Activated naive CD8-positive, alpha-beta T cell treated with anti-CD3 and anti-CD28 coated beads, Interleukin-2, amount 10 ng/mL, durations not matched to agents 7 days and 5 days (primary cell): ENCODE measurements at regions not wholly inside any gene's neighbourhood (a gene's known extent, or its start where the extent isn't known, plus 50 kb on each side); places are given as distances from the start of the nearest gene placed in this dataset.

ENCODE experiments used
- ATAC-seq: fragments of 150-1000 bp; cut with Tn5 transposase; one replicate; pipeline ENCODE4 v1.10.0; 2021; ENCODE audit warnings: low read depth, moderate library complexity
- POLR2A ChIA-PET: fragments of 350-600 bp; sonication (Branson Sonifier 250); formaldehyde crosslinking; loops from one replicate; lab custom pipeline; 2021; ENCODE audit warnings: antibody characterized with exemption; lab: Charles Lee
- DNase-seq: peaks from one replicate; pipeline ENCODE4 v3.0.0; 2021
- H3K27ac Mint-ChIP-seq: one replicate; pipeline ENCODE4 v1.8.0; 2022; ENCODE audit warnings: mild to moderate bottlenecking, mixed read lengths
- H3K27me3 Mint-ChIP-seq: one replicate; pipeline ENCODE4 v1.8.0; 2022; ENCODE audit warnings: mild to moderate bottlenecking, moderate library complexity, mixed read lengths
- H3K36me3 Mint-ChIP-seq: one replicate; pipeline ENCODE4 v1.8.0; 2021; ENCODE audit warnings: mild to moderate bottlenecking, mixed read lengths
- H3K4me1 Mint-ChIP-seq: one replicate; pipeline ENCODE4 v1.8.0; 2021; ENCODE audit warnings: mixed read lengths
- H3K4me3 Mint-ChIP-seq: one replicate; pipeline ENCODE4 v1.8.0; 2022; ENCODE audit warnings: mild to moderate bottlenecking, moderate library complexity, mixed read lengths
- H3K9me3 Mint-ChIP-seq: one replicate; pipeline ENCODE4 v1.8.0; 2021; ENCODE audit warnings: mixed read lengths

GRCh38 chr1:87165177-87165576 is 163.5 kb upstream of the LMO4 start:
- Mint-ChIP-seq H3K9me3 (no peaks in the 10 kb centered on the region), H3K4me1 (no peaks in the 10 kb centered on the region), H3K36me3 (no peaks in the 10 kb centered on the region), H3K4me3 (no peak overlapping the region), H3K27ac (no peak overlapping the region), H3K27me3 (peaks cover 15% of the 10 kb centered on the region)
- ATAC-seq (no peak), DNase-seq (no peak)
- POLR2A ChIA-PET, result no interaction called here

GRCh38 chr1:87167157-87167789 is 161.4 kb upstream of the LMO4 start:
- Mint-ChIP-seq H3K27ac (no peak overlapping the region), H3K36me3 (no peaks in the 10 kb centered on the region), H3K9me3 (no peaks in the 10 kb centered on the region), H3K4me3 (no peak overlapping the region), H3K4me1 (no peaks in the 10 kb centered on the region), H3K27me3 (peaks cover 17% of the 10 kb centered on the region)
- ATAC-seq (no peak), DNase-seq (no peak)
- POLR2A ChIA-PET, result no interaction called here

GRCh38 chr1:87167848-87168525 is 160.7 kb upstream of the LMO4 start:
- peaks cover 16% of the 10 kb centered on the region for H3K27me3 Mint-ChIP-seq
- POLR2A ChIA-PET, result no interaction called here
- no peak overlapping the region for H3K4me3 Mint-ChIP-seq

GRCh38 chr1:87169263-87169910 is 159.3 kb upstream of the LMO4 start:
- Mint-ChIP-seq H3K4me3 (no peak overlapping the region), H3K4me1 (no peaks in the 10 kb centered on the region), H3K27me3 (peaks cover 15% of the 10 kb centered on the region), H3K36me3 (no peaks in the 10 kb centered on the region), H3K27ac (no peak overlapping the region), H3K9me3 (no peaks in the 10 kb centered on the region)
- POLR2A ChIA-PET, result no interaction called here
- DNase-seq (no peak), ATAC-seq (no peak)

More at GRCh38 chr1:87167848-87168525, 160.7 kb upstream of the LMO4 start:
- Mint-ChIP-seq H3K4me1 (no peaks in the 10 kb centered on the region), H3K36me3 (no peaks in the 10 kb centered on the region), H3K9me3 (no peaks in the 10 kb centered on the region), H3K27ac (no peak overlapping the region)
- ATAC-seq (no peak), DNase-seq (no peak)

- no peaks in the 10 kb centered on the region for H3K36me3 Mint-ChIP-seq
- H3K27ac Mint-ChIP-seq, result no peak overlapping the region
- no peak for ATAC-seq
- H3K27me3 Mint-ChIP-seq, result peaks cover 13% of the 10 kb centered on the region
- DNase-seq, result no peak
- POLR2A ChIA-PET, result no interaction called here
- H3K4me3 Mint-ChIP-seq, result no peak overlapping the region
- H3K9me3 Mint-ChIP-seq, result no peaks in the 10 kb centered on the region
- H3K4me1 Mint-ChIP-seq, result no peaks in the 10 kb centered on the region
These were observed 158.5 kb upstream of the LMO4 start for GRCh38 chr1:87170157-87170556.

GRCh38 chr1:87170931-87171598 is 157.6 kb upstream of the LMO4 start:
- Mint-ChIP-seq H3K4me1 (no peaks in the 10 kb centered on the region), H3K36me3 (no peaks in the 10 kb centered on the region), H3K27me3 (peaks cover 13% of the 10 kb centered on the region), H3K9me3 (no peaks in the 10 kb centered on the region), H3K27ac (no peak overlapping the region), H3K4me3 (no peak overlapping the region)
- ATAC-seq (no peak), DNase-seq (no peak)
- POLR2A ChIA-PET, result no interaction called here

- DNase-seq (no peak), ATAC-seq (no peak)
- Mint-ChIP-seq H3K4me3 (no peak overlapping the region), H3K36me3 (no peaks in the 10 kb centered on the region), H3K4me1 (no peaks in the 10 kb centered on the region), H3K27me3 (peaks cover 8% of the 10 kb centered on the region), H3K27ac (no peak overlapping the region), H3K9me3 (no peaks in the 10 kb centered on the region)
- POLR2A ChIA-PET, result no interaction called here
These were observed 155.4 kb upstream of the LMO4 start for GRCh38 chr1:87173231-87173630.

GRCh38 chr1:87174724-87175245 is 153.9 kb upstream of the LMO4 start:
- no peak for DNase-seq
- no peak for ATAC-seq
- H3K4me1 Mint-ChIP-seq, result no peaks in the 10 kb centered on the region
- H3K27ac Mint-ChIP-seq, result no peak overlapping the region
- H3K9me3 Mint-ChIP-seq, result no peaks in the 10 kb centered on the region
- POLR2A ChIA-PET, result no interaction called here
- no peaks in the 10 kb centered on the region for H3K36me3 Mint-ChIP-seq
- H3K27me3 Mint-ChIP-seq, result peaks cover 8% of the 10 kb centered on the region
- no peak overlapping the region for H3K4me3 Mint-ChIP-seq

GRCh38 chr1:87176087-87176486 is 152.6 kb upstream of the LMO4 start:
- POLR2A ChIA-PET, result no interaction called here
- Mint-ChIP-seq H3K27ac (no peak overlapping the region), H3K4me1 (no peaks in the 10 kb centered on the region), H3K36me3 (no peaks in the 10 kb centered on the region), H3K9me3 (no peaks in the 10 kb centered on the region), H3K27me3 (peaks cover 12% of the 10 kb centered on the region), H3K4me3 (no peak overlapping the region)
- DNase-seq, result no peak
- no peak for ATAC-seq

GRCh38 chr1:87176514-87176913 is 152.2 kb upstream of the LMO4 start:
- H3K9me3 Mint-ChIP-seq, result no peaks in the 10 kb centered on the region
- H3K27ac Mint-ChIP-seq, result no peak overlapping the region
- no peak for DNase-seq
- ATAC-seq, result no peak
- no peaks in the 10 kb centered on the region for H3K4me1 Mint-ChIP-seq
- peaks cover 10% of the 10 kb centered on the region for H3K27me3 Mint-ChIP-seq
- POLR2A ChIA-PET, result no interaction called here
- H3K36me3 Mint-ChIP-seq, result no peaks in the 10 kb centered on the region
- H3K4me3 Mint-ChIP-seq, result no peak overlapping the region

- Mint-ChIP-seq H3K4me3 (no peak overlapping the region), H3K4me1 (no peaks in the 10 kb centered on the region), H3K27ac (no peak overlapping the region), H3K36me3 (no peaks in the 10 kb centered on the region), H3K9me3 (no peaks in the 10 kb centered on the region), H3K27me3 (peaks cover 7% of the 10 kb centered on the region)
- ATAC-seq (no peak), DNase-seq (no peak)
- POLR2A ChIA-PET, result no interaction called here
These were observed 150.2 kb upstream of the LMO4 start for GRCh38 chr1:87178441-87178840.

- H3K36me3 Mint-ChIP-seq, result no peaks in the 10 kb centered on the region
- POLR2A ChIA-PET, result no interaction called here
- ATAC-seq (no peak), DNase-seq (no peak)
- no peaks in the 10 kb centered on the region for H3K9me3 Mint-ChIP-seq
- peaks cover 6% of the 10 kb centered on the region for H3K27me3 Mint-ChIP-seq
- no peak overlapping the region for H3K4me3 Mint-ChIP-seq
- H3K27ac Mint-ChIP-seq, result no peak overlapping the region
- H3K4me1 Mint-ChIP-seq, result no peaks in the 10 kb centered on the region
These were observed 149.4 kb upstream of the LMO4 start for GRCh38 chr1:87179076-87179810.
